KMS-11 (cell line): ENCODE measurements at regions not wholly inside any gene's neighbourhood (a gene's known extent, or its start where the extent isn't known, plus 50 kb on each side); places are given as distances from the start of the nearest gene placed in this dataset.

Experiments
- H2AFZ ChIP-seq: fragments of 200-600 bp; sonication (generic); 2 replicates; pipeline ENCODE4 v1.6.1; 2016; ENCODE audit warnings: antibody characterized with exemption, mixed run types, low read depth
- H3K27ac ChIP-seq: fragments of 200-600 bp; sonication (generic); 2 replicates; pipeline ENCODE4 v1.6.1; 2016; ENCODE audit warnings: mild to moderate bottlenecking, mixed run types
- H3K27me3 ChIP-seq: fragments of 200-600 bp; sonication (generic); 2 replicates; pipeline ENCODE4 v1.6.1; 2017; ENCODE audit warnings: mild to moderate bottlenecking, low read depth, mixed run types, moderate library complexity; ENCODE audit not compliant: insufficient read depth
- H3K36me3 ChIP-seq: fragments of 200-600 bp; sonication (generic); 2 replicates; pipeline ENCODE4 v1.6.1; 2017; ENCODE audit warnings: mild to moderate bottlenecking, mixed run types; ENCODE audit not compliant: insufficient read depth
- H3K4me1 ChIP-seq: fragments of 200-600 bp; sonication (generic); 2 replicates; pipeline ENCODE4 v1.6.1; 2016; ENCODE audit warnings: mild to moderate bottlenecking, low read depth, mixed run types; ENCODE audit not compliant: poor library complexity, severe bottlenecking
- H3K4me2 ChIP-seq: fragments of 200-600 bp; sonication (generic); 2 replicates; pipeline ENCODE4 v1.7.0; 2016; ENCODE audit warnings: mild to moderate bottlenecking, mixed run types
- H3K4me3 ChIP-seq: fragments of 200-600 bp; sonication (generic); IDR thresholded peaks from 2 replicates; pipeline ENCODE4 v1.6.1; 2017; ENCODE audit warnings: low read depth, low read length, mixed read lengths; ENCODE audit not compliant: insufficient read depth
- H3K79me2 ChIP-seq: fragments of 200-600 bp; sonication (generic); 2 replicates; pipeline ENCODE4 v1.6.1; 2016; ENCODE audit warnings: low read depth, mixed run types; ENCODE audit not compliant: insufficient read depth
- H3K9ac ChIP-seq: fragments of 200-600 bp; sonication (generic); 2 replicates; pipeline ENCODE4 v1.6.1; 2016; ENCODE audit warnings: mild to moderate bottlenecking, mixed run types
- H4K20me1 ChIP-seq: fragments of 200-600 bp; sonication (generic); 2 replicates; pipeline ENCODE4 v1.6.1; 2016; ENCODE audit warnings: mild to moderate bottlenecking, mixed run types; ENCODE audit not compliant: insufficient read depth
- TF ChIP-seq, protein P1 (sequence below): fragments of 200-600 bp; sonication (generic); conservative IDR thresholded peaks from 2 replicates; pipeline ENCODE4 v1.6.1; 2017; ENCODE audit warnings: low read depth, mild to moderate bottlenecking, antibody characterized with exemption, low read length, moderate library complexity, mixed read lengths

DNA sequence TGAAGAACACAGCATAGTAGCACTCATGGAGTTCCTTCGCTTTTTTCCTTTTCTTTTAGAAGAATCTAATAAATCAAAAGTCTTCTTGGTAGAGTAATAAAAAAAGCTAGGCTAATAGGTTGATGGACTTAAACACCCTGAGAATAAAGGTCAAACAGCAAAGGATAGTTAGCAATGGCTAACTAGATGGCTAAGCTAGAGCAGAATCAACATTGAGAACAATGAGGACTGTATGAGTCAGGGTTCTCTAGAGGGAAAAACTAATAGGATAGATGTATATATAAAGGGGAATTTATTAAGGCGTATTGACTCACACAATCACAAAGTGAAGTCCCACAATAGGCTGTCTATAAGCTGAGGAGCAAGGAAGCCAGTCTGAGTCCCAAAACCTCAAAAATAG is 550.9 kb downstream of the GLUD2 start:
- no peaks in the 10 kb centered on the region for H3K79me2 ChIP-seq
- H3K27ac ChIP-seq, result no peak overlapping the region
- no peaks in the 10 kb centered on the region for H4K20me1 ChIP-seq
- H3K4me2 ChIP-seq, result no peak overlapping the region
- H3K4me1 ChIP-seq, result no peaks in the 10 kb centered on the region
- H3K27me3 ChIP-seq, result no peaks in the 10 kb centered on the region
- no peak overlapping the region for H3K4me3 ChIP-seq
- H2AFZ ChIP-seq, result no peak overlapping the region
- no peaks in the 10 kb centered on the region for H3K36me3 ChIP-seq
- no peak overlapping the region for H3K9ac ChIP-seq
- TF ChIP-seq, protein P1, sequence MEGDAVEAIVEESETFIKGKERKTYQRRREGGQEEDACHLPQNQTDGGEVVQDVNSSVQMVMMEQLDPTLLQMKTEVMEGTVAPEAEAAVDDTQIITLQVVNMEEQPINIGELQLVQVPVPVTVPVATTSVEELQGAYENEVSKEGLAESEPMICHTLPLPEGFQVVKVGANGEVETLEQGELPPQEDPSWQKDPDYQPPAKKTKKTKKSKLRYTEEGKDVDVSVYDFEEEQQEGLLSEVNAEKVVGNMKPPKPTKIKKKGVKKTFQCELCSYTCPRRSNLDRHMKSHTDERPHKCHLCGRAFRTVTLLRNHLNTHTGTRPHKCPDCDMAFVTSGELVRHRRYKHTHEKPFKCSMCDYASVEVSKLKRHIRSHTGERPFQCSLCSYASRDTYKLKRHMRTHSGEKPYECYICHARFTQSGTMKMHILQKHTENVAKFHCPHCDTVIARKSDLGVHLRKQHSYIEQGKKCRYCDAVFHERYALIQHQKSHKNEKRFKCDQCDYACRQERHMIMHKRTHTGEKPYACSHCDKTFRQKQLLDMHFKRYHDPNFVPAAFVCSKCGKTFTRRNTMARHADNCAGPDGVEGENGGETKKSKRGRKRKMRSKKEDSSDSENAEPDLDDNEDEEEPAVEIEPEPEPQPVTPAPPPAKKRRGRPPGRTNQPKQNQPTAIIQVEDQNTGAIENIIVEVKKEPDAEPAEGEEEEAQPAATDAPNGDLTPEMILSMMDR, result no peak

DNA sequence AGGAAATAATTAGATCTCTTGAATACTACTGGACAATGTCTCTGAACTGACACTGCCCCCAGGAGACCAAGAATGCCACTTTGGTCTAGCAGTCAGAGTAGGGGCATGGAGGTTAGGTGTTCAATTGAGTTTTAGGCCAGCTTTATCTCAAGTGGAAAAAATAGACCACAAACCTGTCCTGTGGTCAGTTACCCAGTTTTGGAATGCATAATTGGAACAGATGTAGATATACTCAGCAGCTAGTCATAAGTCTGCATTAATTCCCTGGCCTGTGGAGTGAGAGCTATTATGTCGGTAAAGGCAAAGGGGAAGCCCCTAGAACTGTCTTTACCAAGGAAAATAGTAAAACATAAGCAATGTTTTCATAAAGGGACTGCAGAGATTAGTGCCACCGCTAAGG is 587.7 kb downstream of the GLUD2 start:
- no peak overlapping the region for H3K4me2 ChIP-seq
- no peaks in the 10 kb centered on the region for H4K20me1 ChIP-seq
- no peak overlapping the region for H3K9ac ChIP-seq
- H3K36me3 ChIP-seq, result no peaks in the 10 kb centered on the region
- H3K27me3 ChIP-seq, result no peaks in the 10 kb centered on the region
- H3K4me3 ChIP-seq, result no peak overlapping the region
- TF ChIP-seq, protein P1, result no peak
- no peaks in the 10 kb centered on the region for H3K79me2 ChIP-seq
- H2AFZ ChIP-seq, result no peak overlapping the region
- H3K27ac ChIP-seq, result no peak overlapping the region
- no peaks in the 10 kb centered on the region for H3K4me1 ChIP-seq

GRCh38 chrX:121639781-121640180 is 592.4 kb downstream of the GLUD2 start:
- no peak overlapping the region for H3K4me2 ChIP-seq
- H3K27ac ChIP-seq, result no peak overlapping the region
- H3K36me3 ChIP-seq, result no peaks in the 10 kb centered on the region
- H3K4me3 ChIP-seq, result no peak overlapping the region
- TF ChIP-seq, protein P1, result no peak
- no peak overlapping the region for H2AFZ ChIP-seq
- no peaks in the 10 kb centered on the region for H3K27me3 ChIP-seq
- H3K9ac ChIP-seq, result no peak overlapping the region
- no peaks in the 10 kb centered on the region for H3K79me2 ChIP-seq
- no peaks in the 10 kb centered on the region for H3K4me1 ChIP-seq
- no peaks in the 10 kb centered on the region for H4K20me1 ChIP-seq

DNA sequence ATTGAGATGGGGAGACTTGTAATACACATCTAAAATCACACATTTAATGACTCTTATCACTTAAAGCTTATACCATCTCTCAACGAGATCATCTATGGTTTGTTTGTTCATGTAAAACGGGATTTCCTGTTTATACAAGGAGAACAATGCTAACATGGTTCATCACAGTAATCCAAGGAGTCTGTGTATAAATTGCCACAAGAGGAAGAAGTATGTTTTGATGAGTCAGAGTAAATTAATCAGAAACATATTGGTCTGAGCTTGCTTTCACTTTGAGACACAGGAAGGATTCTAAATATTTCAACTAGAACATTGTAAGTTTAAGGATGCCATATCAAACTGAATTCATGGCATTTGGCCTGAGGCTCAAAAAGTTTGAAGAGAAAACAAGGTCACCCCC is 594.1 kb downstream of the GLUD2 start:
- Histone ChIP-seq H3K9ac (no peak overlapping the region), H3K79me2 (no peaks in the 10 kb centered on the region), H3K4me3 (no peak overlapping the region)

More for the DNA sequence above, 594.1 kb downstream of the GLUD2 start:
- Histone ChIP-seq H3K36me3 (no peaks in the 10 kb centered on the region), H4K20me1 (no peaks in the 10 kb centered on the region), H3K4me2 (no peak overlapping the region), H3K4me1 (no peaks in the 10 kb centered on the region), H3K27me3 (no peaks in the 10 kb centered on the region), H2AFZ (no peak overlapping the region), H3K27ac (no peak overlapping the region)
- TF ChIP-seq, protein P1, result no peak
